NCI-H69 (cell line): ENCODE measurements at regions not wholly inside any gene's neighbourhood (a gene's known extent, or its start where the extent isn't known, plus 50 kb on each side); places are given as distances from the start of the nearest gene placed in this dataset.

Source experiments
- DNase-seq: peaks from one replicate; lab custom pipeline; 2025; lab: John Stamatoyannopoulos, UW

GRCh38 chr2:509888-510287, 167.3 kb downstream of the TMEM18 start:
- no peak for DNase-seq

- no peak for DNase-seq
Measured at GRCh38 chr2:508121-508520, 169.1 kb downstream of the TMEM18 start.

GRCh38 chr2:506866-507265, 170.3 kb downstream of the TMEM18 start:
- no peak for DNase-seq

- DNase-seq = no peak
Measured at GRCh38 chr2:506451-506850, 170.8 kb downstream of the TMEM18 start.

GRCh38 chr2:505941-506340, 171.3 kb downstream of the TMEM18 start:
- no peak for DNase-seq

GRCh38 chr2:503288-503999, 173.8 kb downstream of the TMEM18 start:
- no peak for DNase-seq

- DNase-seq = no peak
Measured at GRCh38 chr2:502831-503230, 174.4 kb downstream of the TMEM18 start.

GRCh38 chr2:501667-502066, 175.5 kb downstream of the TMEM18 start:
- no peak for DNase-seq

GRCh38 chr2:501130-501529, 176.1 kb downstream of the TMEM18 start:
- DNase-seq = no peak

- DNase-seq = no peak
Measured at GRCh38 chr2:499726-500125, 177.5 kb downstream of the TMEM18 start.

GRCh38 chr2:498493-499178, 178.6 kb downstream of the TMEM18 start:
- no peak for DNase-seq

- no peak for DNase-seq
Measured at GRCh38 chr2:497770-498492, 179.3 kb downstream of the TMEM18 start.

GRCh38 chr2:496729-497128, 180.5 kb downstream of the TMEM18 start:
- DNase-seq = no peak

GRCh38 chr2:495745-496275, 181.4 kb downstream of the TMEM18 start:
- DNase-seq = no peak

- DNase-seq = no peak
Measured at GRCh38 chr2:494853-495252, 182.4 kb downstream of the TMEM18 start.

- no peak for DNase-seq
Measured at GRCh38 chr2:493228-493627, 184.0 kb downstream of the TMEM18 start.

GRCh38 chr2:492178-492577, 185.0 kb downstream of the TMEM18 start:
- no peak for DNase-seq

GRCh38 chr2:489838-490237, 187.4 kb downstream of the TMEM18 start:
- no peak for DNase-seq

- no peak for DNase-seq
Measured at GRCh38 chr2:489084-489483, 188.1 kb downstream of the TMEM18 start.

GRCh38 chr2:487186-488079, 189.8 kb downstream of the TMEM18 start:
- peak; percentile 2 for DNase-seq

- peak; percentile 4 for DNase-seq
Measured at GRCh38 chr2:486371-486770, 190.8 kb downstream of the TMEM18 start.

- DNase-seq = no peak
Measured at GRCh38 chr2:481388-481787, 193.5 kb upstream of the ALKAL2 start.
